Right atrium auricular region (tissue), 2 donors: ENCODE measurements at regions not wholly inside any gene's neighbourhood (a gene's known extent, or its start where the extent isn't known, plus 50 kb on each side); places are given as distances from the start of the nearest gene placed in this dataset.
"Not testable (repeated sequence)": the region's sequence is repeated elsewhere in the genome, so short reads cannot be mapped to it uniquely, and the experiment has no call there.

Experiments
- DNase-seq: peaks from one replicate; pipeline ENCODE4 v3.0.0-alpha.2; 2019; ENCODE audit warnings: low spot score
- H3K27ac ChIP-seq, 2 donors: fragments of 200-600 bp; sonication (generic); 1 replicate in 1 of 2; 2 replicates in 1 of 2; pipeline ENCODE4 v1.5.1; 2016 to 2019
- H3K27me3 ChIP-seq, 2 donors: fragments of 200-600 bp; sonication (generic); one replicate each; pipeline versions ENCODE4 v1.5.1 to v1.6.0; 2017 to 2019
- H3K36me3 ChIP-seq: fragments of 200-600 bp; sonication (generic); one replicate; pipeline ENCODE4 v1.5.1; 2016
- H3K4me1 ChIP-seq, 2 donors: fragments of 200-600 bp; sonication (generic); one replicate each; pipeline versions ENCODE4 v1.5.1 to v1.6.0; 2017 to 2019
- H3K4me3 ChIP-seq, 2 donors: fragments of 200-600 bp; sonication (generic); 1 replicate in 1 of 2; 2 replicates in 1 of 2; pipeline ENCODE4 v1.5.1; 2017 to 2019; ENCODE audit warnings: mild to moderate bottlenecking in 1 of 2, moderate library complexity in 1 of 2
- H3K9me3 ChIP-seq, 2 donors: fragments of 200-600 bp; sonication (generic); one replicate each; pipeline ENCODE4 v1.5.1; 2019
- TF ChIP-seq, protein P1 (sequence below), 2 donors: fragments of 200-600 bp; sonication (generic); IDR thresholded peaks; one replicate each; pipeline ENCODE4 v1.5.1; 2019; ENCODE audit warnings: antibody characterized with exemption in 2 of 2

GRCh38 chr11:116373104-116373944, 399.5 kb downstream of the BUD13 start:
- TF ChIP-seq, protein P1, sequence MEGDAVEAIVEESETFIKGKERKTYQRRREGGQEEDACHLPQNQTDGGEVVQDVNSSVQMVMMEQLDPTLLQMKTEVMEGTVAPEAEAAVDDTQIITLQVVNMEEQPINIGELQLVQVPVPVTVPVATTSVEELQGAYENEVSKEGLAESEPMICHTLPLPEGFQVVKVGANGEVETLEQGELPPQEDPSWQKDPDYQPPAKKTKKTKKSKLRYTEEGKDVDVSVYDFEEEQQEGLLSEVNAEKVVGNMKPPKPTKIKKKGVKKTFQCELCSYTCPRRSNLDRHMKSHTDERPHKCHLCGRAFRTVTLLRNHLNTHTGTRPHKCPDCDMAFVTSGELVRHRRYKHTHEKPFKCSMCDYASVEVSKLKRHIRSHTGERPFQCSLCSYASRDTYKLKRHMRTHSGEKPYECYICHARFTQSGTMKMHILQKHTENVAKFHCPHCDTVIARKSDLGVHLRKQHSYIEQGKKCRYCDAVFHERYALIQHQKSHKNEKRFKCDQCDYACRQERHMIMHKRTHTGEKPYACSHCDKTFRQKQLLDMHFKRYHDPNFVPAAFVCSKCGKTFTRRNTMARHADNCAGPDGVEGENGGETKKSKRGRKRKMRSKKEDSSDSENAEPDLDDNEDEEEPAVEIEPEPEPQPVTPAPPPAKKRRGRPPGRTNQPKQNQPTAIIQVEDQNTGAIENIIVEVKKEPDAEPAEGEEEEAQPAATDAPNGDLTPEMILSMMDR (IDR thresholded peaks at IDR 0.05), result no peak

DNA sequence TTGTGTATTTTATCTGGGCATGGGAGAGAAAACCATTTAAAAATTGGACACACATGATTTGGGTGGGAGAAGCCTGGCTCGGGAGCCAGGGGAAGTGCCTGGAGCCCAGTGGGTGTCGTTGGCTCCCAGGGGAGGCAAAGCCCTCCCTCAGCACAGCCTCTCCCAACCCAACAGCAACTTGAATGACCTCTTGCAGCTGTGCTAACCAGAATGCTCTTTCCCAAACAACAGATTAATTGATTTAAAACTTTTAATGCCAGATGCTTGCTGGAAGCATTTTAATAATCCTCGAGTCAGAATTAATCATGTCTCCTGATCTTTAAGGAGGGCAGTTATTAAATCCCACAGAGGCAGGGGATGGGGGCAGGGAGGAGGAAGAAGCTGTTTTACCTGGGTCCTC, 401.6 kb downstream of the BUD13 start:
- Histone ChIP-seq H3K4me3 (no peak overlapping the region), H3K36me3 (no peaks in the 10 kb centered on the region), H3K4me1 (no peaks in the 10 kb centered on the region), H3K27me3 (no peaks in the 10 kb centered on the region), H3K27ac (no peak overlapping the region), H3K9me3 (no peaks in the 10 kb centered on the region)
- TF ChIP-seq, protein P1 (IDR thresholded peaks at IDR 0.05), result no peak
- no peak for DNase-seq

More at GRCh38 chr11:116373104-116373944, 399.5 kb downstream of the BUD13 start:
- H3K9me3 ChIP-seq, result no peaks in the 10 kb centered on the region
- no peaks in the 10 kb centered on the region for H3K27me3 ChIP-seq
- no peak for DNase-seq
- no peaks in the 10 kb centered on the region for H3K4me1 ChIP-seq
- H3K4me3 ChIP-seq, result no peak overlapping the region
- no peak overlapping the region for H3K27ac ChIP-seq
- no peaks in the 10 kb centered on the region for H3K36me3 ChIP-seq

DNA sequence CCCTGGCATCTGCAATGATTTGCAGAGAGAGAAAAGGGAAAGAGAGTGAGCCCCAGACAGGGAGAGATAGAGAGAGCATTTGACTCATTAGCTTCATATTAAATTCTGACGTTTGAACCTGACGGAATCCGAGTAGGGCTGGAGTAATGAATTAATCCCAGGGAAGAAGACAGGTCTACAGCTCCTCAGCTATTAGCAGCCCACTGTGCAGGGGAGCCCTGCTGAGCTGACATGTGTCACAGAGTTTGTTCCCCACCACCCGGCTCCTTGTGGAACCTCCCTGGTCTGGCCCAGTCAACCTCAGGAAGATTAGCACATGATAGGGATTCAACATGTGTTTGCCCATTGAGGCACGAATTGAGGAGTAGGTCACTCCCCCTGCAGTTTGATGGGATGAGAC, 404.0 kb downstream of the BUD13 start:
- Histone ChIP-seq H3K4me1 (no peaks in the 10 kb centered on the region), H3K9me3 (no peaks in the 10 kb centered on the region), H3K36me3 (no peaks in the 10 kb centered on the region), H3K27ac (no peak overlapping the region), H3K27me3 (no peaks in the 10 kb centered on the region), H3K4me3 (no peak overlapping the region)
- TF ChIP-seq, protein P1 (IDR thresholded peaks at IDR 0.05), result no peak
- DNase-seq, result no peak

- Histone ChIP-seq H3K4me1 (no peaks in the 10 kb centered on the region), H3K27ac (no peak overlapping the region), H3K4me3 (no peak overlapping the region), H3K9me3 (no peaks in the 10 kb centered on the region), H3K27me3 (no peaks in the 10 kb centered on the region), H3K36me3 (no peaks in the 10 kb centered on the region)
- DNase-seq, result no peak
- TF ChIP-seq, protein P1 (IDR thresholded peaks at IDR 0.05), result no peak
Measured at GRCh38 chr11:116366980-116367645, 405.7 kb downstream of the BUD13 start.

DNA sequence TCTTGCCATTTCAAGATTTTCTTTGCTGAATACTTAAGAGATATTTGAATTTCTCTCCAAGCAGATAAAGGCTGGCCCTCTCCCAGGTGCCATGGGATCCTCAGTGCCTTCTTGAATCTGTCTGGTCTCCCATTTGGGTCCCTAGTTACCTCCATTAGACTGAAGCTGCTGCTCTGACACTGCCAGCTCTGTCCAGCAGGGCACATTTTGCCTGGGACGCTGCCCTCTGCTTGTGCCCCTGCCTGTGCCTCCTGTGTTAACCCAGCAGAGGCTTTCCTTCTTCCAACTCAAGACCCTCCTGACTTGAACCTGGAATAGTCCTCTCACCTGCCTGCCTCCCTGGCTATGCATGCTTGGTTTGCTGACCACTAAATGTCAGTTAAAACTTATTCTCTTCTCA, 406.3 kb downstream of the BUD13 start:
- DNase-seq, result no peak
- TF ChIP-seq, protein P1 (IDR thresholded peaks at IDR 0.05), result no peak
- no peak overlapping the region for H3K27ac ChIP-seq
- no peaks in the 10 kb centered on the region for H3K9me3 ChIP-seq
- no peaks in the 10 kb centered on the region for H3K4me1 ChIP-seq
- H3K36me3 ChIP-seq, result no peaks in the 10 kb centered on the region
- no peaks in the 10 kb centered on the region for H3K27me3 ChIP-seq
- no peak overlapping the region for H3K4me3 ChIP-seq

DNA sequence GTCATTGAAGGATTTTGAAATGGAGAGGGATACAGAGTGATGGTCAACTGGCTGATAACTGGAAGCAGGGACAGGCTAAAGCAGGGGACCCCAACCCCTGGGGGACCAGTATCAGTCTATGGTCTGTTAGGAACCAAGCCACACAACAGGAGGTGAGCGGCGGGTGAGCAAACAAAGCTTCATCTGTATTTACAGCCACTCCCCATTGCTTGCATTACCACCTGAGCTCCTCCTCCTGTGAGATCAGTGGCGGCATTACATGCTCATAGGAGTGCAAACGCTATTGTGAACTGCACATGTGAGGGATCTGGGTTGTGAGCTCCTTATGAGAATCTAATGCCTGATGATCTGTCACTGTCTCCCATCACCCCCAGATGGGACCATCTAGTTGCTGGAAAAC, 407.9 kb downstream of the BUD13 start:
- not testable (repeated sequence) for H3K27me3 ChIP-seq

More for the DNA sequence above, 407.9 kb downstream of the BUD13 start:
- DNase-seq, H3K9me3 ChIP-seq, H3K4me1 ChIP-seq, H3K36me3 ChIP-seq, H3K27ac ChIP-seq, H3K4me3 ChIP-seq: not testable (repeated sequence)
